Suprapubic skin (tissue), 4 donors: ENCODE measurements at regions not wholly inside any gene's neighbourhood (a gene's known extent, or its start where the extent isn't known, plus 50 kb on each side); places are given as distances from the start of the nearest gene placed in this dataset.

ENCODE experiments used
- DNase-seq, 2 donors: peaks; one replicate each; pipeline ENCODE4 v3.0.0-alpha.2; 2019; ENCODE audit warnings: low spot score in 2 of 2
- H3K27ac ChIP-seq: fragments of 200-600 bp; sonication (generic); one replicate; pipeline ENCODE4 v1.5.1; 2019
- H3K27me3 ChIP-seq: fragments of 200-600 bp; sonication (generic); one replicate; pipeline ENCODE4 v1.5.1; 2019
- H3K36me3 ChIP-seq: fragments of 200-600 bp; sonication (generic); one replicate; pipeline ENCODE4 v1.5.1; 2019
- H3K4me1 ChIP-seq: fragments of 200-600 bp; sonication (generic); one replicate; pipeline ENCODE4 v1.5.1; 2019
- H3K4me3 ChIP-seq: fragments of 200-600 bp; sonication (generic); one replicate; pipeline ENCODE4 v1.5.1; 2019; ENCODE audit warnings: mild to moderate bottlenecking
- H3K9me3 ChIP-seq: fragments of 200-600 bp; sonication (generic); one replicate; pipeline ENCODE4 v1.5.1; 2019
- CTCF ChIP-seq, 2 donors: fragments of 200-600 bp in 1 of 2; fragments of 450-650 bp in 1 of 2; sonication (generic) in 1 of 2; IDR thresholded peaks; one replicate each; pipeline ENCODE4 v1.5.1; 2016 to 2019; ENCODE audit warnings: antibody characterized with exemption in 2 of 2, mild to moderate bottlenecking in 1 of 2, moderate library complexity in 1 of 2
- EP300 ChIP-seq: sonication (generic); formaldehyde crosslinking; IDR thresholded peaks from one replicate; pipeline ENCODE4 v1.6.1; 2017; ENCODE audit warnings: antibody characterized with exemption
- POLR2A ChIP-seq, 2 donors: fragments of 450-650 bp; IDR thresholded peaks; one replicate each; pipeline ENCODE4 v1.6.1; 2017; ENCODE audit warnings: antibody characterized with exemption in 2 of 2, mild to moderate bottlenecking in 2 of 2, moderate library complexity in 2 of 2
- POLR2AphosphoS5 ChIP-seq, 3 donors: sonication (generic); formaldehyde crosslinking; IDR thresholded peaks; one replicate each; pipeline ENCODE4 v1.6.1; 2017; ENCODE audit warnings: antibody characterized with exemption in 3 of 3
- WGBS: methylation state at CpG from one replicate; pipeline ENCODE4 v1.1.5; 2018; 5-methylcytosine and 5-hydroxymethylcytosine counted together

GRCh38 chr1:8164670-8165069, 138.6 kb upstream of the ERRFI1 start:
- no peak overlapping the region for H3K4me3 ChIP-seq
- H3K9me3 ChIP-seq: no peaks in the 10 kb centered on the region
- peaks cover 15% of the 10 kb centered on the region for H3K4me1 ChIP-seq
- H3K27me3 ChIP-seq: no peaks in the 10 kb centered on the region
- TF ChIP-seq EP300 (no peak), CTCF (IDR thresholded peaks at IDR 0.05) (no peak), POLR2AphosphoS5 (IDR thresholded peaks at IDR 0.05) (no peak), POLR2A (IDR thresholded peaks at IDR 0.05) (no peak)
- H3K36me3 ChIP-seq: no peaks in the 10 kb centered on the region
- no peak for DNase-seq
- no peak overlapping the region for H3K27ac ChIP-seq
- WGBS: 92% methylated on average over 10 of the region's 10 CpGs

- Histone ChIP-seq H3K36me3 (no peaks in the 10 kb centered on the region), H3K9me3 (no peaks in the 10 kb centered on the region), H3K4me1 (peaks cover 8% of the 10 kb centered on the region), H3K4me3 (no peak overlapping the region), H3K27me3 (no peaks in the 10 kb centered on the region), H3K27ac (no peak overlapping the region)
- 90% methylated on average over 4 of the region's 4 CpGs for WGBS
- no peak for DNase-seq
- TF ChIP-seq POLR2AphosphoS5 (IDR thresholded peaks at IDR 0.05): no peak
- TF ChIP-seq CTCF (IDR thresholded peaks at IDR 0.05): no peak
- no peak for TF ChIP-seq POLR2A (IDR thresholded peaks at IDR 0.05)
- TF ChIP-seq EP300: no peak
Observed at GRCh38 chr1:8163039-8163438, 136.9 kb upstream of the ERRFI1 start.

- no peak overlapping the region for H3K4me3 ChIP-seq
- no peaks in the 10 kb centered on the region for H3K36me3 ChIP-seq
- H3K27ac ChIP-seq: no peak overlapping the region
- no peaks in the 10 kb centered on the region for H3K9me3 ChIP-seq
- 87% methylated on average over 7 of the region's 7 CpGs for WGBS
- TF ChIP-seq EP300 (no peak), POLR2AphosphoS5 (IDR thresholded peaks at IDR 0.05) (no peak), POLR2A (IDR thresholded peaks at IDR 0.05) (no peak), CTCF (IDR thresholded peaks at IDR 0.05) (no peak)
- peaks cover 8% of the 10 kb centered on the region for H3K4me1 ChIP-seq
- no peaks in the 10 kb centered on the region for H3K27me3 ChIP-seq
- no peak for DNase-seq
Observed at GRCh38 chr1:8162168-8162567, 136.1 kb upstream of the ERRFI1 start.

- no peak for TF ChIP-seq EP300
- TF ChIP-seq POLR2A (IDR thresholded peaks at IDR 0.05): no peak
- no peak for TF ChIP-seq CTCF (IDR thresholded peaks at IDR 0.05)
- TF ChIP-seq POLR2AphosphoS5 (IDR thresholded peaks at IDR 0.05): no peak
- H3K27ac ChIP-seq: no peak overlapping the region
- H3K36me3 ChIP-seq: no peaks in the 10 kb centered on the region
- 69% methylated on average over 9 of the region's 9 CpGs for WGBS
- H3K27me3 ChIP-seq: no peaks in the 10 kb centered on the region
- no peak for DNase-seq
- peaks cover 5% of the 10 kb centered on the region for H3K4me1 ChIP-seq
- H3K9me3 ChIP-seq: no peaks in the 10 kb centered on the region
- H3K4me3 ChIP-seq: no peak overlapping the region
Observed at GRCh38 chr1:8161546-8162105, 135.5 kb upstream of the ERRFI1 start.

GRCh38 chr1:8159470-8160024, 133.4 kb upstream of the ERRFI1 start:
- no peak overlapping the region for H3K27ac ChIP-seq
- H3K36me3 ChIP-seq: no peaks in the 10 kb centered on the region
- H3K4me3 ChIP-seq: no peak overlapping the region
- H3K4me1 ChIP-seq: peaks cover 3% of the 10 kb centered on the region
- TF ChIP-seq EP300: no peak
- no peak for TF ChIP-seq POLR2AphosphoS5 (IDR thresholded peaks at IDR 0.05)
- TF ChIP-seq CTCF (IDR thresholded peaks at IDR 0.05): no peak
- no peak for TF ChIP-seq POLR2A (IDR thresholded peaks at IDR 0.05)
- H3K9me3 ChIP-seq: no peaks in the 10 kb centered on the region
- 87% methylated on average over 8 of the region's 8 CpGs for WGBS
- no peak for DNase-seq
- H3K27me3 ChIP-seq: no peaks in the 10 kb centered on the region
